ENCODE measurements at regions not wholly inside any gene's neighbourhood (a gene's known extent, or its start where the extent isn't known, plus 50 kb on each side); places are given as distances from the start of the nearest gene placed in this dataset.

- TF ChIP-seq CTCF (IDR thresholded peaks at IDR 0.05; ENCODE audit: poor library complexity, severe bottlenecking) (no peak), REST (IDR thresholded peaks at IDR 0.05; ENCODE audit: borderline replicate concordance) (no peak), RAD21 (conservative IDR thresholded peaks at IDR 0.05) (no peak), EP300 (conservative IDR thresholded peaks at IDR 0.05; ENCODE audit: poor library complexity, severe bottlenecking) (no peak), POLR2AphosphoS5 (IDR thresholded peaks at IDR 0.05) (no peak)
Measured at GRCh38 chr3:159632128-159632527, 356.5 kb upstream of the IL12A start.

All from neural cell (in vitro differentiated cells).